ENCODE measurements at regions not wholly inside any gene's neighbourhood (a gene's known extent, or its start where the extent isn't known, plus 50 kb on each side); places are given as distances from the start of the nearest gene placed in this dataset.

- no peak overlapping the region for H3K9ac ChIP-seq (ENCODE audit: low read length)
- POLR2A ChIA-PET: no interaction called here
Observed at GRCh38 chr3:177905173-177906125, 630.8 kb upstream of the KCNMB2 start.

More at GRCh38 chr3:177905173-177906125, 630.8 kb upstream of the KCNMB2 start:
- Mint-ChIP-seq H3K9me3 (ENCODE audit: insufficient read depth) (no peaks in the 10 kb centered on the region), H3K4me3 (no peak overlapping the region), H3K27ac (no peak overlapping the region), H3K4me1 (no peaks in the 10 kb centered on the region), H3K27me3 (no peaks in the 10 kb centered on the region)
- TF ChIP-seq EZH2 (IDR thresholded peaks at IDR 0.05; ENCODE audit: borderline replicate concordance, insufficient read depth, low read depth, low read length, poor library complexity, severe bottlenecking) (no peak), CTCF (IDR thresholded peaks at IDR 0.05) (no peak)
- no peak overlapping the region for H3K27ac ChIP-seq (ENCODE audit: low read length in 2 of 2)
- no peak for DNase-seq
- no peaks in the 10 kb centered on the region for H3K36me3 ChIP-seq (replicated peaks in 1 of 2; ENCODE audit: control extremely low read depth in 1 of 2, control insufficient read depth in 1 of 2, extremely low read depth in 1 of 2, insufficient read depth in 2 of 2, low read length in 1 of 2)
- peaks cover under 1 to 4% (median 1%) of the 10 kb centered on the region in 3 donors for H3K9me3 ChIP-seq (ENCODE audit: control extremely low read depth in 1 of 3, control insufficient read depth in 2 of 3, insufficient read depth in 1 of 3, low read length in 2 of 3)
- no peak overlapping the region for H2AFZ ChIP-seq (ENCODE audit: insufficient read depth, low read depth, low read length, poor library complexity, severe bottlenecking)
- H3K4me2 ChIP-seq (replicated peaks; ENCODE audit: low read depth, low read length, poor library complexity, severe bottlenecking): no peak overlapping the region
- CTCF ChIA-PET: no interaction called here
- H3K4me3 ChIP-seq (ENCODE audit: control extremely low read depth in 1 of 5, extremely low read depth in 1 of 5, insufficient read depth in 1 of 5, low read depth in 2 of 5, low read length in 4 of 5): no peak overlapping the region
- no peaks in the 10 kb centered on the region for H3K27me3 ChIP-seq (replicated peaks in 1 of 4; ENCODE audit: control extremely low read depth in 1 of 4, control insufficient read depth in 3 of 4, insufficient read depth in 4 of 4, low read length in 3 of 4)
- intact Hi-C loops (cut with micrococcal nuclease): no loop called here
- no peak for ATAC-seq (ENCODE audit: low read depth)
- no peaks in the 10 kb centered on the region for H3K79me2 ChIP-seq (ENCODE audit: control insufficient read depth, insufficient read depth, low read length)
- WGBS (ENCODE audit: insufficient coverage): no CpG with 5 or more reads among the region's 4 CpGs
- H3K4me1 ChIP-seq (ENCODE audit: control insufficient read depth in 2 of 2, insufficient read depth in 2 of 2, low read length in 2 of 2): no peaks in the 10 kb centered on the region
- H4K20me1 ChIP-seq (ENCODE audit: control insufficient read depth, insufficient read depth, low read length, poor library complexity, severe bottlenecking): no peaks in the 10 kb centered on the region
